Endothelial cell (in vitro differentiated cells): ENCODE measurements at regions not wholly inside any gene's neighbourhood (a gene's known extent, or its start where the extent isn't known, plus 50 kb on each side); places are given as distances from the start of the nearest gene placed in this dataset.

Experiments
- DNase-seq: peaks from one replicate; pipeline ENCODE4 v3.0.0; 2021; ENCODE audit warnings: low spot score
- H3K27ac Mint-ChIP-seq: one replicate; pipeline ENCODE4 v1.8.0; 2021; ENCODE audit warnings: mixed read lengths, inconsistent platforms; ENCODE audit not compliant: unreplicated experiment
- H3K27me3 Mint-ChIP-seq: one replicate; pipeline ENCODE4 v1.8.0; 2021; ENCODE audit warnings: mild to moderate bottlenecking, moderate library complexity, mixed read lengths, inconsistent platforms; ENCODE audit not compliant: unreplicated experiment
- H3K36me3 Mint-ChIP-seq: one replicate; pipeline ENCODE4 v1.8.0; 2021; ENCODE audit warnings: mild to moderate bottlenecking, low read depth, mixed read lengths, inconsistent platforms; ENCODE audit not compliant: unreplicated experiment
- H3K4me1 Mint-ChIP-seq: one replicate; pipeline ENCODE4 v1.8.0; 2021; ENCODE audit warnings: mild to moderate bottlenecking, mixed read lengths, inconsistent platforms; ENCODE audit not compliant: unreplicated experiment
- H3K4me3 Mint-ChIP-seq: one replicate; pipeline ENCODE4 v1.8.0; 2021; ENCODE audit warnings: mild to moderate bottlenecking, mixed read lengths, inconsistent platforms; ENCODE audit not compliant: unreplicated experiment
- H3K9me3 Mint-ChIP-seq: one replicate; pipeline ENCODE4 v1.8.0; 2021; ENCODE audit warnings: mixed read lengths, inconsistent platforms; ENCODE audit not compliant: unreplicated experiment
- CTCF ChIP-seq: fragments of 200-600 bp; sonication (generic); IDR thresholded peaks from one replicate; pipeline ENCODE4 v1.5.0; 2021; ENCODE audit warnings: antibody characterized with exemption; ENCODE audit not compliant: unreplicated experiment

GRCh38 chr12:70983692-70984091 lies 63.2 kb upstream of the PTPRR start:
- H3K36me3 Mint-ChIP-seq, result no peaks in the 10 kb centered on the region
- DNase-seq, result no peak
- no peak overlapping the region for H3K27ac Mint-ChIP-seq
- no peak overlapping the region for H3K4me3 Mint-ChIP-seq
- H3K27me3 Mint-ChIP-seq, result no peaks in the 10 kb centered on the region
- no peaks in the 10 kb centered on the region for H3K9me3 Mint-ChIP-seq
- H3K4me1 Mint-ChIP-seq, result peaks cover 3% of the 10 kb centered on the region
- TF ChIP-seq CTCF, result no peak

DNA sequence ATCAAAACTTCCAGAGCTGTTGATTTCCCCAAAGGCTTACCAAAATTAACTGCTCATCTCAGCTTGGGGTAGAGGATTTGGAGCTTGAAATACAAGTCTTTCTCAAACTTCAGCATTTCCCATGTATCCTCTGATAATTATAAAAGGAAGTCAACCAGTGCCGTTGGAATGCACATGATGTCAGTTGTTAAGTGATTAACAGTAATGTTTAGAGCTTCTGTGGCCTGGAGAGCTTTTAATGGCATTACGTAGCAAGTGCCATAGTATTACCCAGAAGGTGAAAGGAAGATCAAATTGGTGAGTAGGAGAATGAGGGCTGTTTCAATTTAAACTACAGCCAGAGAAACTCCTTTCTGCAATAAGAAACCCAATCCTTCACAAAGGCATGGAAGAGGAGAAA lies 62.5 kb upstream of the PTPRR start:
- Mint-ChIP-seq H3K27ac (no peak overlapping the region), H3K36me3 (no peaks in the 10 kb centered on the region), H3K4me1 (peaks cover 3% of the 10 kb centered on the region), H3K9me3 (no peaks in the 10 kb centered on the region), H3K27me3 (no peaks in the 10 kb centered on the region), H3K4me3 (no peak overlapping the region)
- no peak for TF ChIP-seq CTCF
- no peak for DNase-seq

DNA sequence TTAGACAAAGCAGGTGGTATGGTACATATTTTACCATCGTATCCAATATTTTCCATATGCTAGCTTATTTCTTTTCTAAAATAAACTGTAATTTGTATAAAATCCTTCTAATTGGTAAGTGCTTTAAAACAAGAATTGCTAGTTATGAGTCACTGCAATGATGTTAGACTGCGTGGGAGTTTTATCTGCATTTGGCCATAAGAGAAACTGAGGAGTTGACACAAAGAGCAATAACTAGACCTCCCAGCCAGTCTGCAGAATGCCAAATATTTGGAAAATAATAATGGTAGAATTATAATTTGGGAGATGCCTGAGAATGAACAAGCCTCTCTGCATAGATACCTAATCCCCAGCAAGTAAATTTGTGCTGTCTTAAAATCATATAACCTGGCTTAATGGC lies 61.7 kb upstream of the PTPRR start:
- Mint-ChIP-seq H3K4me3 (no peak overlapping the region), H3K4me1 (peaks cover 3% of the 10 kb centered on the region), H3K27ac (no peak overlapping the region), H3K27me3 (no peaks in the 10 kb centered on the region), H3K36me3 (no peaks in the 10 kb centered on the region), H3K9me3 (no peaks in the 10 kb centered on the region)
- DNase-seq, result no peak
- TF ChIP-seq CTCF, result no peak

GRCh38 chr12:70971001-70971794 lies 50.7 kb upstream of the PTPRR start:
- Mint-ChIP-seq H3K4me1 (no peaks in the 10 kb centered on the region), H3K4me3 (no peak overlapping the region), H3K9me3 (no peaks in the 10 kb centered on the region), H3K27me3 (no peaks in the 10 kb centered on the region), H3K36me3 (no peaks in the 10 kb centered on the region), H3K27ac (no peak overlapping the region)
- TF ChIP-seq CTCF, result no peak
- no peak for DNase-seq
